DND-41 (cell line): ENCODE measurements at regions not wholly inside any gene's neighbourhood (a gene's known extent, or its start where the extent isn't known, plus 50 kb on each side); places are given as distances from the start of the nearest gene placed in this dataset.

Experiments used
- ATAC-seq: fragments of 200-7000 bp; cut with Tn5 transposase; 3 replicates; pipeline ENCODE4 v1.9.1; 2021; ENCODE audit warnings: low read depth; ENCODE audit not compliant: insufficient read depth
- DNase-seq: peaks from one replicate; pipeline ENCODE4 v3.0.0-alpha.2; 2020
- H2AFZ ChIP-seq: 2 replicates; pipeline ENCODE4 v1.6.0; 2012; ENCODE audit warnings: low read depth, low read length
- H3K27ac ChIP-seq: 2 replicates; pipeline ENCODE4 v1.5.1; 2012; ENCODE audit warnings: low read length, inconsistent platforms
- H3K27me3 ChIP-seq: fragments of 200-600 bp; sonication (generic); 2 replicates; pipeline ENCODE4 v1.6.0; 2012; ENCODE audit warnings: low read length, mild to moderate bottlenecking, inconsistent platforms; ENCODE audit not compliant: insufficient read depth, poor library complexity
- H3K36me3 ChIP-seq: 2 replicates; pipeline ENCODE4 v1.5.1; 2012; ENCODE audit warnings: low read length, inconsistent platforms; ENCODE audit not compliant: insufficient read depth
- H3K4me1 ChIP-seq: 2 replicates; pipeline ENCODE4 v1.5.1; 2012; ENCODE audit warnings: mild to moderate bottlenecking, low read length; ENCODE audit not compliant: insufficient read depth
- H3K4me2 ChIP-seq: 2 replicates; pipeline ENCODE4 v1.6.0; 2012; ENCODE audit warnings: mild to moderate bottlenecking, moderate library complexity, low read length, inconsistent platforms; ENCODE audit not compliant: insufficient read depth
- H3K4me3 ChIP-seq, 2 experiments: fragments of 200-600 bp in 1 of 2; shearing (Covaris generic) in 1 of 2; 2 replicates each; pipeline ENCODE4 v1.5.1; 2012 to 2016; ENCODE audit warnings: inconsistent platforms in 2 of 2, low read length in 2 of 2, mild to moderate bottlenecking in 2 of 2, low read depth in 1 of 2, moderate library complexity in 1 of 2
- H3K79me2 ChIP-seq: 2 replicates; pipeline ENCODE4 v1.6.0; 2012; ENCODE audit warnings: low read length, inconsistent platforms; ENCODE audit not compliant: insufficient read depth
- H3K9ac ChIP-seq: 2 replicates; pipeline ENCODE4 v1.6.0; 2012; ENCODE audit warnings: low read depth, mild to moderate bottlenecking, inconsistent platforms, low read length, moderate library complexity
- H3K9me3 ChIP-seq: 2 replicates; pipeline ENCODE4 v1.5.1; 2012; ENCODE audit warnings: low read length, moderate library complexity, mild to moderate bottlenecking, inconsistent platforms; ENCODE audit not compliant: insufficient read depth, severe bottlenecking
- H4K20me1 ChIP-seq: 2 replicates; pipeline ENCODE4 v1.6.0; 2012; ENCODE audit warnings: low read length; ENCODE audit not compliant: insufficient read depth
- EZH2 ChIP-seq: IDR thresholded peaks from 3 replicates; pipeline ENCODE4 v1.6.1; 2012; ENCODE audit warnings: borderline replicate concordance, low read depth, mild to moderate bottlenecking, moderate library complexity, low read length, inconsistent platforms; ENCODE audit not compliant: severe bottlenecking
- TF ChIP-seq, protein P1 (sequence below): IDR thresholded peaks from 2 replicates; pipeline ENCODE4 v1.5.1; 2012; ENCODE audit warnings: borderline replicate concordance, low read length, moderate library complexity, mild to moderate bottlenecking; ENCODE audit not compliant: poor library complexity, severe bottlenecking; ENCODE audit errors: extremely low read depth

DNA sequence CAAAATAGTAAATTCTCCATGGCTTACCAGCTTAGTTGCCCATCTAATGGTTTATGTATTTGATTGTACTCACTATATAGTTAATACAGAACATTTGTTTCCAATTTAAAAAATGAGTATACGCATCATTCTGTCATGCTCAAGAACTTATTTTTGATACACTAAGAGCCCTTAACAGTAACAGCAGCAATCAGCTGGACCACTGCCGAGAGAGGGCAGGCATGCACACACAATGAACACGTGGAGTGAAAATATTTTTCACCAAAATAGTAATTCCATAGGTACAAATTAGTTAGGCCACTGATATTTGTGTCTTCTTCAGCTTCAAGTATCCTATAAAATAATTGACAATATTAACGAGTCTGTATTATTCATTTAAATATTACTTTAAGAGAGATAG is 109.9 kb downstream of the KLF12 start:
- Histone ChIP-seq H3K4me2 (no peak overlapping the region), H3K9me3 (peaks cover 9% of the 10 kb centered on the region), H3K9ac (no peak overlapping the region), H3K27me3 (no peaks in the 10 kb centered on the region), H2AFZ (no peak overlapping the region), H4K20me1 (0 out of 2 replicates have a peak, but pooled peaks cover 3% of the 10 kb centered on the region), H3K79me2 (peaks cover 92% of the 10 kb centered on the region), H3K4me3 (no peak overlapping the region), H3K4me1 (peaks cover 49% of the 10 kb centered on the region), H3K27ac (no peak overlapping the region), H3K36me3 (peaks cover 38% of the 10 kb centered on the region)
- no peak for TF ChIP-seq EZH2
- TF ChIP-seq, protein P1, sequence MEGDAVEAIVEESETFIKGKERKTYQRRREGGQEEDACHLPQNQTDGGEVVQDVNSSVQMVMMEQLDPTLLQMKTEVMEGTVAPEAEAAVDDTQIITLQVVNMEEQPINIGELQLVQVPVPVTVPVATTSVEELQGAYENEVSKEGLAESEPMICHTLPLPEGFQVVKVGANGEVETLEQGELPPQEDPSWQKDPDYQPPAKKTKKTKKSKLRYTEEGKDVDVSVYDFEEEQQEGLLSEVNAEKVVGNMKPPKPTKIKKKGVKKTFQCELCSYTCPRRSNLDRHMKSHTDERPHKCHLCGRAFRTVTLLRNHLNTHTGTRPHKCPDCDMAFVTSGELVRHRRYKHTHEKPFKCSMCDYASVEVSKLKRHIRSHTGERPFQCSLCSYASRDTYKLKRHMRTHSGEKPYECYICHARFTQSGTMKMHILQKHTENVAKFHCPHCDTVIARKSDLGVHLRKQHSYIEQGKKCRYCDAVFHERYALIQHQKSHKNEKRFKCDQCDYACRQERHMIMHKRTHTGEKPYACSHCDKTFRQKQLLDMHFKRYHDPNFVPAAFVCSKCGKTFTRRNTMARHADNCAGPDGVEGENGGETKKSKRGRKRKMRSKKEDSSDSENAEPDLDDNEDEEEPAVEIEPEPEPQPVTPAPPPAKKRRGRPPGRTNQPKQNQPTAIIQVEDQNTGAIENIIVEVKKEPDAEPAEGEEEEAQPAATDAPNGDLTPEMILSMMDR: no peak
- no peak for DNase-seq
- ATAC-seq: no peak

DNA sequence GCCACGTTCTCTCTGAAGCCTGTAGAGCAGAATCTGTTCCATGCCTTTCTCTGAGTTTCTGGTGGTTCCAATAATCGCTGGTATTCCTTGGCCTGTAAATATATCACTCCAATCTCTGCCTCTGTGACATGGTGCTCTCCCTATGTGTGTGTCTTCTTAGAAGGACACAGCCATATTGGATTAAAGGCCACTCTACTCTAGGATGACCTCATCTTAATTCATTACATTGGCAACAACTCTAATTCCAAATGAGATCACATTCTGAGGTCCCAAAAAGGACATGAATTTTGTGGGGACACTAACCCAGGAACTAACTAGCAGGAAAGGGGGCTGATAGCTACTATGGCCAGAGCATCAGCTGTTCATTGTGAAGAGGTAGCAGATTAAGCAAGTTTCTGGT is 110.7 kb downstream of the KLF12 start:
- ATAC-seq (no peak), DNase-seq (no peak)
- no peak overlapping the region for H3K4me3 ChIP-seq
- H3K4me1 ChIP-seq: peaks cover 48% of the 10 kb centered on the region
- peaks cover 38% of the 10 kb centered on the region for H3K36me3 ChIP-seq
- no peak overlapping the region for H2AFZ ChIP-seq
- no peaks in the 10 kb centered on the region for H3K27me3 ChIP-seq
- H4K20me1 ChIP-seq: 0 out of 2 replicates have a peak, but pooled peaks cover 3% of the 10 kb centered on the region
- H3K9me3 ChIP-seq: peaks cover 9% of the 10 kb centered on the region
- peak overlapping the region; percentile 48 for H3K27ac ChIP-seq
- TF ChIP-seq, protein P1: no peak
- no peak for TF ChIP-seq EZH2
- no peak overlapping the region for H3K9ac ChIP-seq
- peaks cover 92% of the 10 kb centered on the region for H3K79me2 ChIP-seq
- H3K4me2 ChIP-seq: no peak overlapping the region

DNA sequence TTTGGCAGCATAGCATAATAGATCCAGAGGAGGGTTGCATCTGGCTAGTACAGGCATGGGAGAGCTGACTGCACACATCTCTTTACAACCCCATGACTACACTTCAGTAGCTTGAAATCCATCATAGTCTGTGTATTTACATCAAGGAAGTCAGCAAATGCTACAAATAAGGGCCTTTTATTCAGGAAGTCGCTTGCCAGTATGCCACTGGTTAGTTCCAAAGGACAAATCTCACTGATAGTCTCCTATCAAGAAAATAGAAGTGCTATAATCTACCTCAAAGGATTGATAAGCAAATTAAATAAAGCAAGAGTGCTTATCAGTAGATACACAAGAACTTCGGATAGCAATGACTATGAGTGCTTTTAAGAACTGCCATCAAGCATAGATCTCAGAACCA is 112.7 kb downstream of the KLF12 start:
- ATAC-seq: no peak
- no peak for TF ChIP-seq EZH2
- TF ChIP-seq, protein P1: no peak
- no peaks in the 10 kb centered on the region for H3K27me3 ChIP-seq
- H3K9me3 ChIP-seq: peaks cover 9% of the 10 kb centered on the region
- H3K4me1 ChIP-seq: peaks cover 40% of the 10 kb centered on the region
- H3K4me3 ChIP-seq: no peak overlapping the region
- no peak for DNase-seq
- H4K20me1 ChIP-seq: peaks cover 3% of the 10 kb centered on the region; the same call in 1 of the 2 replicates
- H3K79me2 ChIP-seq: peaks cover 98% of the 10 kb centered on the region
- peaks cover 38% of the 10 kb centered on the region for H3K36me3 ChIP-seq
- H3K4me2 ChIP-seq: no peak overlapping the region
- H3K9ac ChIP-seq: no peak overlapping the region
- 0 out of 2 replicates have a peak overlapping the region, but pooled peaks have one; percentile 15 for H3K27ac ChIP-seq
- no peak overlapping the region for H2AFZ ChIP-seq

DNA sequence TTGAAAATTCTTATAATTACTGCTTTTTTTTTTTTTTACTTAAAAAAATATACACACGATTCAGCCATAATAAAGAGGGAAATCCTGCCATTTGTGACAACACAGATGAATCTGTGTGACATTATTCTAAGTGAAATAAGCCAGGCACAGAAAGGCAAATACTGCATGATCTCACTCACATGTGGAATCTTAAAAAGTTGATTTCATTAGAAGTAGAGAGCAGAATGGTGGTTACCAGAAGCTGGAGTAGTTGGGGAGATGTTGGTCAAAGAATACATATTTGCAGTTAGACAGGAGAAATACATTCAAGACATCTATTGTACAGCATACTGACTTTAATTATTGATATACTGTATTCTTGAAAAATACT is 116.2 kb downstream of the KLF12 start:
- DNase-seq: no peak

More for the DNA sequence above, 116.2 kb downstream of the KLF12 start:
- Histone ChIP-seq H3K4me1 (peaks cover 21% of the 10 kb centered on the region), H3K4me2 (no peak overlapping the region), H3K27me3 (no peaks in the 10 kb centered on the region), H3K79me2 (peaks cover 98% of the 10 kb centered on the region), H4K20me1 (peaks cover 9% of the 10 kb centered on the region; the same call in 1 of the 2 replicates), H3K27ac (no peak overlapping the region; the same call in 1 of the 2 replicates), H3K4me3 (no peak overlapping the region), H3K36me3 (peaks cover 22% of the 10 kb centered on the region), H3K9me3 (peaks cover 5% of the 10 kb centered on the region), H2AFZ (no peak overlapping the region), H3K9ac (no peak overlapping the region)
- TF ChIP-seq, protein P1: no peak
- ATAC-seq: no peak
